Activated CD4-positive, alpha-beta T cell treated with anti-CD3 and anti-CD28 coated beads, Interleukin-2, Interleukin-4, amounts not matched to agents 100 ng/mL and 50 ng/mL, durations not matched to agents 16 hours and 8 hours (primary cell): ENCODE measurements at regions not wholly inside any gene's neighbourhood (a gene's known extent, or its start where the extent isn't known, plus 50 kb on each side); places are given as distances from the start of the nearest gene placed in this dataset.
"Not testable (repeated sequence)": the region's sequence is repeated elsewhere in the genome, so short reads cannot be mapped to it uniquely, and the experiment has no call there.

Experiments
- DNase-seq: peaks from one replicate; pipeline ENCODE4 v3.0.0-alpha.2; 2020; ENCODE audit warnings: low spot score

DNA sequence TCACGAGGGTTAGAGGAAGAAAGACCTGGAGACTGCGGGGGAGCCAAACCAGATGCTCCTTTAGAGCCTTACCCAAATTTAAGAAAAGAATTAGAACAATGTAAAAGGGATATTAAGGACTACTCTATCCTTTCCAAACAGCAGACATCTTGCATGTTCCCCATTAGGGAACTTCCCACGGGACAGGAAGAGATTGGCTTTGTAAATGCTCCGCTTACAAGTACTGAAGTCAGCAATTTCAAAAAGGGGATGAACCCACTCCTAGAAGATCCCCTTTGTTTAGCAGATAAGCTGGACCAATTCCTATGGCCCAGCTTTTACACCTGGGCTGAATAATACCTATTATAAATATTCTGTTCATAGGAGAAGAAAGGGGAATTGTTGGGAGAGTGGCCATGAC, 74.2 kb downstream of the APOBEC1 start:
- DNase-seq, result no peak

DNA sequence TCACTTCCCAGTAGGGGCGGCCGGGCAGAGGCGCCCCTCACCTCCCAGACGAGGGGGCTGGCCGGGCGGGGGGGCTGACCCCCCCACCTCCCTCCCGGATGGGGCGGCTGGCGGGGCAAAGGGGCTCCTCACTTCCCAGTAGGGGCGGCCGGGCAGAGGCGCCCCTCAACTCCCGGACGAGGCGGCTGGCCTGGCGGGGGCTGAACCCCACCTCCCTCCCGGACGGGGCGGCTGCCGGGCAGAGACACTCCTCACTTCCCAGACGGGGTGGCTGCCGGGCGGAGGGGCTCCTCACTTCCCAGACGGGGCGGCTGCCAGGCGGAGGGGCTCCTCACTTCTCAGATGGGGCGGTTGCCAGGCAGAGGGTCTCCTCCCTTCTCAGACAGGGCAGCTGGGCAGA, 75.6 kb downstream of the APOBEC1 start:
- DNase-seq, result not testable (repeated sequence)

DNA sequence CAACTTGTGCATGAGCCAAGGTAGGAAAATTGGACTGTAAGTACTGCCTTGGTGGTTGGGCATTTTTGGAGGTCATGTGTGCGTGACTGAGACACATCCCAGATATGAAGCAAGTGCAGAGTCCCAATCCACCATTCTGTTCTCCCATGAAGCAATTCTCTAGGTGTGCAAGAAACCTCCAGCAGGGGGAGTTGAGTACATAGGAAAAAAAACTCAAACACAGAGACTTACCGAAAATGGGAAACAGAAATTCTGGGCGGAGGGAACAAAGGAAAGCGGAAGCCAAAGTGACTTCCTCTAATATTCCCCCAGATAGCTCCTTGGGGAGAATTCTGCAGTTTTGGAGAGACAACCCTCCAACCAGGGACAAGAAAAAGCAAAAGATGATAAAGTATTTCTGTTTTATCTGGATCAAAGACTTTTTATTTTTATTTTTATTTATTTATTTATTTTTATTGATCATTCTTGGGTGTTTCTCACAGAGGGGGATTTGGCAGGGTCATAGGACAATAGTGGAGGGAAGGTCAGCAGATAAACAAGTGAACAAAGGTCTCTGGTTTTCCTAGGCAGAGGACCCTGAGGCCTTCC, 76.9 kb downstream of the APOBEC1 start:
- DNase-seq, result peak; percentile 54

DNA sequence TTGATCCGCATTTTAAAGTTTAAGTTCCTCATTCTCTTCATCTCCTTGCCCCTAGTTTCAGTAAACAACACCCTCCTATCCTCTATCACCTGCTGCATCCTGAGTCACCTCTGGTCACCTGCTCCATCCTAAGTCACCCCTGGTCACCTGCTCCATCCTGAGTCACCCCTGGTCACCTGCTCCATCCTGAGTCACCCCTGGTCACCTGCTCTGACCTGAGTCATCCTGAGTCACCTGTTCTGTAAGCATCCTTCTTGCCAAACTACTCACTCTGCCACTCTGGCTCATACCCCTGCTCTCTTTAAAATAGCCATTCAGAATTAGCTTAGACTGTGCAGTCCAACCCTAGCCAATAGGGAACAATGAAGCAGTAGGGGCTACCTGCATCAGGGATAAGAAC, 80.6 kb upstream of the CD163 start:
- DNase-seq, result not testable (repeated sequence)

DNA sequence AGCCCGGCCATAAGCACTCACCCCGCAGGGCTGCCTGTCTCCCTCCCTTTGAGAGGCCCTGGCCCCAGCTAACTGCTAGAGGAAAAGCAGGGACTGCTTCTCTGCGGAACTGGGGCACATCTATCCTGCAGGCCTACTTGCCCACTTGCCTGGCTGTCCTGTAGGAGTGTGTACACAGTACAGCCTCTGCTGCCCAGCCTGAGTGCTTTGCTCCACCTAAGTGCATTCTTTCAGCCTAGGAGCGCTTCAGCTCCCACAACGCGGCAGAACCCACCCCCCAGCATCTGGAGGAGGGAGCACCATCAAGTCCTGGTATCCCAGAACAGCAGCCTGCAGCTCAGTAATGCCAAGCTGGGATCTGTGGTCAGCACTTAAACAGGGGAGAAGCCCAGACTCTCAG, 79.9 kb upstream of the CD163 start:
- no peak for DNase-seq

DNA sequence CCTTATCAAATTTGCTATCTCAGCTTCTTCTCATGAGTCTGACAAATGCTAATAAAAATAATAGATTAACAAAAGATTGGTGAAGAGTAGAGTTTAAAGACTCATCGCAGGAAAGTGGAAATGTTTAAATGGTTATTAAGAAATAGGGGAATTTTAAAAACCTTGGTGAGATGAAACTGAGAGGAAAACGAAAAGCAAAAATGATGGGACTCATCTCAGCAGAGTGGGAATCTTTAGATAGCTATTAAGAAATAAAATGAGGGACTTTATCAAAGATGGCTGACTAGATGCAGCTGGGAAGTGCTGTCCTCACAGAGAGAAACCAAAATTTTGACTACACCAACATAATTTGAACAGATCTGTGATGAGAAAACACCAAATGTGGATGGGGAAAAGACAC, 79.2 kb upstream of the CD163 start:
- no peak for DNase-seq

DNA sequence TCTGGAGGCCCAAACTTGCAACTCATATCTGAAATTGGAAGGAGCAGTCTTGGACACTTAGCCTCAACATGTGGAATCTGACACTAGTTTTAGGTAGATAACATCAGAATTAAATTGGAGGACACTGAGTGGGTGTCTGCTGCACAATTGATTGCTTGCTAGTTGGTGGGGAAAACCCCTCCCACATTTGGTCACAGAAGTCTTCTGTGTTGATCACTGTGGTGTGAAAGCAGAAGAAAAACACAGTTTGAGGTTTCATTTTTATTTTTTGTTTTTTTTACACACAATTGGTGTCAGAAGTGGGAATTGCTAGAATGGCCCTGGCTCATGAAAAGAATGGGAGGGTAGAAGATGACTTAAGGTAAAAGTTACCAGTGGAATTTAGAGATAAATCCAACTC, 78.0 kb upstream of the CD163 start:
- DNase-seq, result no peak

DNA sequence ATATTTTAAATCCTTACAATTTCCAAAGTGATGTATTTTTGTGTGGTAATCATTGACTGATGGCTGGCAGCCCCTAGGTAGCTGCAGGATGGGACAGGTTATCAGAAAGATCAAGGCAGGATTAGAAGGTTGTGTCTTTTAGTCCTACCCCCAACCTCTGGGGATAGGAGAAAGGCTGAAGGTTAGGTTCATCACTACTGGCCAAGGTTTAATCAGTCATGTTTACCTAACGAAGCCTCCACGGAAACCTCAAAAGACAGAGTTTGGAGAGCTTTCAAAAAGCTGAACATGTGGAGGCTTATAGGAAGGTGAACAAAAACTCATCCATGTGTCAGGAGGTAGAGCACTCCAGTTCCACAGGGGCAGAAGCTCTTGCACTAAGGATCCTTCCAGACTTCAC, 77.5 kb upstream of the CD163 start:
- DNase-seq, result no peak

DNA sequence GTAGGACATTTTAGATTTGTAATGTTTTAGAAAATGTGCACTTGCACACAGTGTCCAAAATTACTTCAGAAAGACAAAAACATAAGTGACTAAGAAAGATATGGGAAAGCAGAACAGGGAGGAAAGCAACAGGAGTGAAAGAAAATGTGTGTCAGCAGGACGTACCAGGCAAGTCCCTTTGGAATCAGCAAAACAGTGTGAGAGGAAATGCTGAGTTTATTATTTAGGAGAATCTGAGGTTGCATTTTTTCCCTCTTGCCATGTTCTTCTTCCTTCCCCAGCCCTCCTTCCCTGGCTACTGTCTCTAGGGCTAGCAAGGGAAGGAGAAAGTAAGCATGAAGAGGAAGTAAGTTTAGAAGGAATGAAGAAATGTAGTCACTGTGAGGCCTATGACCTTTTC, 67.7 kb upstream of the CD163 start:
- no peak for DNase-seq

DNA sequence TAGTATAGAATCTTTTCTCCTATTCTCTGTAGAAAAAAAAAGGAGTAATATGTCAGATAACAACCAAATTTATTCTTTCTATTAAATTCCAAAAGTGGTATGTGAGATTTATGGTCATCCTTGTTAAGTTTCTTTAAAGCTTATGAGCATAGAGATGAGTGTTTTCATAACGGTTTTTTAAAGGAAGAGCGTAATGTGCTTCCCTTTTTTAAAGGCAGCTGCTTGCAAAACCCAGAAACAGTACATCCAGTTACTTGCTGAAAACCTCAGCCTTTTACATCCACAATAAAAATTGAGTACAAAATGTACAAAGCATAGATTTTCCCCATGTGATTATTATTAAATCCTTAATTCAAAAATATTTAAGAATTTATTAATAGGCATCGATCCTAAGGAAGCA, 53.6 kb upstream of the CD163 start:
- no peak for DNase-seq

DNA sequence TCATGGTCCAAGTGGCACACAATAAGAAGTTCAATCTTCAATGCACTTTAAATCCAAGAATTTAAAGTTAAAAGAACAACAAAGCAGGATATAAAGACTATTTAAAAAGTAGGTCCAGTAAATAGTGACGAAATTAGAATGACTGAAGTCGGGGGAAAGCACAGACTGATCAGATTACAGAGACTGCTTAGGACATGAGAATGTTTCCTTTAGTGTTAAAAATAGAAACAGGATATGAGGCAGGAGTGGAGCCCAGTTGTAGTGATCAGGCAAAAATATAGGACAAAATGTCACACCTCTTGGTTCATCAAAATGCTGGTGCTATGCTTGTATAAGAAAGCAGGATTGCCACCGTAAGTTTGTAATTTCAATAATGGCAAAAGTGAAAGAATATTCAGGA, 52.2 kb upstream of the CD163 start:
- DNase-seq, result no peak

DNA sequence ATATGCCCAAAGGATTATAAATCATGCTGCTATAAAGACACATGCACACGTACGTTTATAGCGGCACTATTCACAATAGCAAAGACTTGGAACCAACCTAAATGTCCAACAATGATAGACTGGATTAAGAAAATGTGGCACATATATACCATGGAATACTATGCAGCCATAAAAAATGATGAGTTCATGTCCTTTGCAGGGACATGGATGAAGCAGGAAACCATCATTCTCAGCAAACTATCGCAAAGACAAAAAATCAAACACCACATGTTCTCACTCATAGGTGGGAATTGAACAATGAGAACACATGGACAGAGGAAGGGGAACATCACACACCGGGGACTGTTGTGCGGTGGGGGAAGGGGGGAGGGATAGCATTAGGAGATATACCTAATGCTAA, 51.3 kb upstream of the CD163 start:
- not testable (repeated sequence) for DNase-seq
